ENCODE measurements at regions not wholly inside any gene's neighbourhood (a gene's known extent, or its start where the extent isn't known, plus 50 kb on each side); places are given as distances from the start of the nearest gene placed in this dataset.

- H3K4me3 ChIP-seq (ENCODE audit: low read depth, low read length) = no peak overlapping the region
- POLR2A ChIA-PET = no interaction called here
These were observed 62.1 kb upstream of the TRABD2B start for GRCh38 chr1:48059289-48059688.

GRCh38 chr1:48058135-48059025, 61.2 kb upstream of the TRABD2B start:
- Histone ChIP-seq H3K4me3 (ENCODE audit: low read depth, low read length) (no peak overlapping the region), H3K27me3 (ENCODE audit: control insufficient read depth, insufficient read depth, low read length) (no peaks in the 10 kb centered on the region), H3K36me3 (ENCODE audit: control insufficient read depth, insufficient read depth, low read length) (no peaks in the 10 kb centered on the region)
- POLR2A ChIA-PET = no interaction called here
- CTCF ChIA-PET = interaction anchor here (0.7 to 3.9 kb wide), 3 partner anchors 7 to 24 kb away, joined by 3 to 18 read pairs (median 3); no protein-coding TSS in a partner anchor
- no peak for DNase-seq (ENCODE audit: low read depth)
- no peak for TF ChIP-seq CTCF (IDR thresholded peaks at IDR 0.05; ENCODE audit: insufficient read depth, low read depth, low read length)

More at GRCh38 chr1:48059289-48059688, 62.1 kb upstream of the TRABD2B start:
- no peak for DNase-seq (ENCODE audit: low read depth)
- TF ChIP-seq CTCF (IDR thresholded peaks at IDR 0.05; ENCODE audit: insufficient read depth, low read depth, low read length) = no peak
- no peaks in the 10 kb centered on the region for H3K36me3 ChIP-seq (ENCODE audit: control insufficient read depth, insufficient read depth, low read length)
- CTCF ChIA-PET = interaction anchor here (0.7 to 3.9 kb wide), 2 partner anchors 8 to 25 kb away, joined by 3 to 18 read pairs; no protein-coding TSS in a partner anchor
- H3K27me3 ChIP-seq (ENCODE audit: control insufficient read depth, insufficient read depth, low read length) = no peaks in the 10 kb centered on the region

GRCh38 chr1:48057249-48057648, 60.1 kb upstream of the TRABD2B start:
- DNase-seq (ENCODE audit: low read depth) = no peak
- Histone ChIP-seq H3K4me3 (ENCODE audit: low read depth, low read length) (no peak overlapping the region), H3K27me3 (ENCODE audit: control insufficient read depth, insufficient read depth, low read length) (no peaks in the 10 kb centered on the region), H3K36me3 (ENCODE audit: control insufficient read depth, insufficient read depth, low read length) (no peaks in the 10 kb centered on the region)
- ChIA-PET CTCF (no interaction called here), POLR2A (no interaction called here)
- no peak for TF ChIP-seq CTCF (IDR thresholded peaks at IDR 0.05; ENCODE audit: insufficient read depth, low read depth, low read length)

- no peaks in the 10 kb centered on the region for H3K36me3 ChIP-seq (ENCODE audit: control insufficient read depth, insufficient read depth, low read length)
- no peak for TF ChIP-seq CTCF (IDR thresholded peaks at IDR 0.05; ENCODE audit: insufficient read depth, low read depth, low read length)
- POLR2A ChIA-PET = no interaction called here
- DNase-seq (ENCODE audit: low read depth) = no peak
- no peaks in the 10 kb centered on the region for H3K27me3 ChIP-seq (ENCODE audit: control insufficient read depth, insufficient read depth, low read length)
- H3K4me3 ChIP-seq (ENCODE audit: low read depth, low read length) = no peak overlapping the region
- CTCF ChIA-PET = interaction anchor here (0.6 kb wide), 1 partner anchor 8 kb away, joined by 3 read pairs; no protein-coding TSS in a partner anchor
These were observed 58.9 kb upstream of the TRABD2B start for GRCh38 chr1:48055876-48056764.

- no peak overlapping the region for H3K4me3 ChIP-seq (ENCODE audit: low read depth, low read length)
- POLR2A ChIA-PET = no interaction called here
- no peaks in the 10 kb centered on the region for H3K27me3 ChIP-seq (ENCODE audit: control insufficient read depth, insufficient read depth, low read length)
- TF ChIP-seq CTCF (IDR thresholded peaks at IDR 0.05; ENCODE audit: insufficient read depth, low read depth, low read length) = no peak
- DNase-seq (ENCODE audit: low read depth) = no peak
- H3K36me3 ChIP-seq (ENCODE audit: control insufficient read depth, insufficient read depth, low read length) = no peaks in the 10 kb centered on the region
- CTCF ChIA-PET = interaction anchor here (0.7 to 1.2 kb wide), 2 partner anchors 8 to 13 kb away, joined by 3 to 6 read pairs; no protein-coding TSS in a partner anchor
These were observed 57.0 kb upstream of the TRABD2B start for GRCh38 chr1:48054232-48054631.
